Liver (tissue), 8 donors: ENCODE measurements at regions not wholly inside any gene's neighbourhood (a gene's known extent, or its start where the extent isn't known, plus 50 kb on each side); places are given as distances from the start of the nearest gene placed in this dataset.

Experiments
- DNase-seq: peaks from one replicate; pipeline ENCODE4 v3.0.0-alpha.2; 2017; ENCODE audit warnings: low spot score
- H3K27ac ChIP-seq, 2 donors: one replicate each; pipeline ENCODE4 v1.7.0; 2013; ENCODE audit warnings: inconsistent platforms in 2 of 2, low read length in 2 of 2, control low read depth in 1 of 2, low read depth in 1 of 2, mild to moderate bottlenecking in 1 of 2
- H3K27me3 ChIP-seq, 4 donors: one replicate each; pipeline versions ENCODE4 v1.6.1 to v1.7.0; 2013; ENCODE audit warnings: low read length in 3 of 4, inconsistent platforms in 1 of 4, mild to moderate bottlenecking in 1 of 4, moderate library complexity in 1 of 4; ENCODE audit not compliant: control insufficient read depth in 4 of 4, insufficient read depth in 4 of 4
- H3K36me3 ChIP-seq, 4 donors: one replicate each; pipeline versions ENCODE4 v1.6.1 to v1.7.0; 2013; ENCODE audit warnings: low read length in 3 of 4, mild to moderate bottlenecking in 3 of 4, low read depth in 1 of 4, moderate library complexity in 1 of 4; ENCODE audit not compliant: control insufficient read depth in 4 of 4, insufficient read depth in 3 of 4
- H3K4me1 ChIP-seq, 4 donors: one replicate each; pipeline versions ENCODE4 v1.6.1 to v1.7.0; 2013; ENCODE audit warnings: low read length in 3 of 4, mild to moderate bottlenecking in 3 of 4, moderate library complexity in 1 of 4; ENCODE audit not compliant: control insufficient read depth in 4 of 4, insufficient read depth in 4 of 4
- H3K4me3 ChIP-seq, 3 donors: one replicate each; pipeline versions ENCODE4 v1.6.1 to v1.7.0; 2013; ENCODE audit warnings: low read length in 3 of 3, control low read depth in 1 of 3, low read depth in 1 of 3, mild to moderate bottlenecking in 1 of 3
- H3K9ac ChIP-seq, 2 donors: one replicate each; pipeline ENCODE4 v1.7.0; 2013; ENCODE audit warnings: low read length in 2 of 2, mild to moderate bottlenecking in 2 of 2, moderate library complexity in 2 of 2, control low read depth in 1 of 2, low read depth in 1 of 2
- H3K9me3 ChIP-seq, 4 donors: one replicate each; pipeline versions ENCODE4 v1.6.1 to v1.7.0; 2013; ENCODE audit warnings: low read length in 3 of 4; ENCODE audit not compliant: control insufficient read depth in 4 of 4
- ATF3 ChIP-seq: IDR thresholded peaks from 2 replicates; pipeline ENCODE4 v1.6.1; 2016; ENCODE audit warnings: antibody characterized with exemption
- CTCF ChIP-seq: fragments of 150-350 bp; IDR thresholded peaks from 2 replicates; pipeline ENCODE4 v1.5.1; 2017; ENCODE audit warnings: improper control_type of control experiment, low read depth, low read length; ENCODE audit not compliant: missing input control
- FOXA1 ChIP-seq: IDR thresholded peaks from 2 replicates; pipeline ENCODE4 v1.6.1; 2016; ENCODE audit warnings: antibody characterized with exemption
- FOXA2 ChIP-seq: IDR thresholded peaks from 2 replicates; pipeline ENCODE4 v1.6.1; 2016; ENCODE audit warnings: antibody characterized with exemption
- GABPA ChIP-seq, 2 donors: IDR thresholded peaks in 1 of 2; conservative IDR thresholded peaks in 1 of 2; 2 replicates each; pipeline ENCODE4 v1.6.1; 2016; ENCODE audit warnings: antibody characterized with exemption in 2 of 2, mild to moderate bottlenecking in 1 of 2, moderate library complexity in 1 of 2
- HNF4A ChIP-seq, 2 donors: conservative IDR thresholded peaks; 2 replicates each; pipeline ENCODE4 v1.6.1; 2016; ENCODE audit warnings: antibody characterized with exemption in 2 of 2, mild to moderate bottlenecking in 2 of 2
- HNF4G ChIP-seq: IDR thresholded peaks from 2 replicates; pipeline ENCODE4 v1.6.1; 2016; ENCODE audit warnings: antibody characterized with exemption
- JUND ChIP-seq, 2 donors: IDR thresholded peaks; 2 replicates each; pipeline ENCODE4 v1.6.1; 2016; ENCODE audit warnings: antibody characterized with exemption in 2 of 2
- RAD21 ChIP-seq, 2 donors: IDR thresholded peaks; 2 replicates each; pipeline ENCODE4 v1.6.1; 2016; ENCODE audit warnings: antibody characterized with exemption in 2 of 2, mild to moderate bottlenecking in 2 of 2
- RXRA ChIP-seq, 2 donors: IDR thresholded peaks; 2 replicates each; pipeline ENCODE4 v1.6.1; 2017 to 2018; ENCODE audit warnings: antibody characterized with exemption in 2 of 2, mild to moderate bottlenecking in 1 of 2
- TAF1 ChIP-seq: conservative IDR thresholded peaks from 2 replicates; pipeline ENCODE4 v1.6.1; 2016; ENCODE audit warnings: antibody characterized with exemption, mild to moderate bottlenecking
- YY1 ChIP-seq: IDR thresholded peaks from 2 replicates; pipeline ENCODE4 v1.6.1; 2016; ENCODE audit warnings: antibody characterized with exemption, mild to moderate bottlenecking
- WGBS: extraction: QIAGEN DNeasy Blood & Tissue Kit; methylation state at CpG from one replicate; pipeline ENCODE4 v1.1.7; 2013; 5-methylcytosine and 5-hydroxymethylcytosine counted together
- TF ChIP-seq, protein P1 (sequence below): IDR thresholded peaks from 2 replicates; pipeline ENCODE4 v1.6.1; 2016; ENCODE audit warnings: antibody characterized with exemption
- TF ChIP-seq, protein P2 (sequence below): IDR thresholded peaks from 2 replicates; pipeline ENCODE4 v1.6.1; 2016; ENCODE audit warnings: antibody characterized with exemption
- donor health status: healthy.
- donor health status: healthy.
- donor health status: healthy.
- donor health status: healthy.
- donor health status: healthy.

GRCh38 chr6:11425431-11425871, 112.1 kb upstream of the TMEM170B start:
- Histone ChIP-seq H3K27ac (no peak overlapping the region), H3K27me3 (no peaks in the 10 kb centered on the region), H3K4me3 (no peak overlapping the region), H3K36me3 (no peaks in the 10 kb centered on the region), H3K4me1 (no peaks in the 10 kb centered on the region), H3K9me3 (no peaks in the 10 kb centered on the region), H3K9ac (no peak overlapping the region)
- 95% methylated on average over 5 of the region's 5 CpGs for WGBS
- TF ChIP-seq RXRA (IDR thresholded peaks at IDR 0.05) = peak in 1 of 2 donors; percentile 18
- TF ChIP-seq, protein P1, sequence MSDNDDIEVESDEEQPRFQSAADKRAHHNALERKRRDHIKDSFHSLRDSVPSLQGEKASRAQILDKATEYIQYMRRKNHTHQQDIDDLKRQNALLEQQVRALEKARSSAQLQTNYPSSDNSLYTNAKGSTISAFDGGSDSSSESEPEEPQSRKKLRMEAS = no peak
- no peak for DNase-seq

DNA sequence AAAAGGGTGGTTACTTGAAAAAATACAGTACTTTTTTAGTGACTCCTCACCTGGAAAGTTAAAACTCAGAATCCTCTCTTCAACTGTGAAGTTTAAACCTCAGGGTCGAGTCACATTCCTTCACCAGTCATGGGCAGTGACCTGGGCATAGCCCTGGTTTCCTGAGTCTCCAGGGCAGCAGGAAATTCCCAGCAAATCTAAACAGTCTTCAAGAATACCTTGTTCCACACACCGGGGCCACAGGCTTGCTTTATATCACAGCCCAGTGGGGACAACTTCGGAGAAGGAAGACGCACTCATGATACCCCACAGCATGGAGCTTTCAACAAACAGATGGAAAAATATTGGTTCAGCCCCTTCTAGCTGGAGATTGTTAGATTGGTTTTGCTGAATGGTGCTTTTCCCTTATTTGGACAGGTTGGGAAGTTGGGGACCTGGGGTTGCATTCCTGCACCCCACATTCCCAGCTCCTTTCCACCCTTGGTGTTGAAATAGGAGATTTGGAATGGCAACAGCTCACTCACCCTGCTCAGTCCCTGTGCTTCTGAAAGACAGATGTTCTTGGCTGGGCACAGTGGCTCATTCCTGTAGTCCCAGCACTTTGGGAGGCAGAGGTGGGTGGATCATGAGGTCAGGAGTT, 113.0 kb upstream of the TMEM170B start:
- TF ChIP-seq ATF3 (no peak), FOXA2 (no peak), HNF4G (no peak), HNF4A (conservative IDR thresholded peaks at IDR 0.05) (no peak), RXRA (IDR thresholded peaks at IDR 0.05) (no peak), FOXA1 (no peak), GABPA (IDR thresholded peaks at IDR 0.05 in 1 of 2, conservative IDR thresholded peaks at IDR 0.05 in 1 of 2) (no peak), CTCF (no peak), YY1 (no peak), RAD21 (IDR thresholded peaks at IDR 0.05) (no peak), TAF1 (no peak), JUND (IDR thresholded peaks at IDR 0.05) (no peak)
- TF ChIP-seq, protein P1 = no peak
- TF ChIP-seq, protein P2, sequence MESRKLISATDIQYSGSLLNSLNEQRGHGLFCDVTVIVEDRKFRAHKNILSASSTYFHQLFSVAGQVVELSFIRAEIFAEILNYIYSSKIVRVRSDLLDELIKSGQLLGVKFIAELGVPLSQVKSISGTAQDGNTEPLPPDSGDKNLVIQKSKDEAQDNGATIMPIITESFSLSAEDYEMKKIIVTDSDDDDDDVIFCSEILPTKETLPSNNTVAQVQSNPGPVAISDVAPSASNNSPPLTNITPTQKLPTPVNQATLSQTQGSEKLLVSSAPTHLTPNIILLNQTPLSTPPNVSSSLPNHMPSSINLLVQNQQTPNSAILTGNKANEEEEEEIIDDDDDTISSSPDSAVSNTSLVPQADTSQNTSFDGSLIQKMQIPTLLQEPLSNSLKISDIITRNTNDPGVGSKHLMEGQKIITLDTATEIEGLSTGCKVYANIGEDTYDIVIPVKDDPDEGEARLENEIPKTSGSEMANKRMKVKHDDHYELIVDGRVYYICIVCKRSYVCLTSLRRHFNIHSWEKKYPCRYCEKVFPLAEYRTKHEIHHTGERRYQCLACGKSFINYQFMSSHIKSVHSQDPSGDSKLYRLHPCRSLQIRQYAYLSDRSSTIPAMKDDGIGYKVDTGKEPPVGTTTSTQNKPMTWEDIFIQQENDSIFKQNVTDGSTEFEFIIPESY = no peak
- no peak overlapping the region for H3K9ac ChIP-seq
- no peaks in the 10 kb centered on the region for H3K4me1 ChIP-seq
- H3K36me3 ChIP-seq = no peaks in the 10 kb centered on the region
- H3K27ac ChIP-seq = no peak overlapping the region
- 83% methylated on average over 4 of the region's 4 CpGs for WGBS
- H3K4me3 ChIP-seq = no peak overlapping the region
- no peaks in the 10 kb centered on the region for H3K9me3 ChIP-seq
- H3K27me3 ChIP-seq = no peaks in the 10 kb centered on the region
- no peak for DNase-seq

GRCh38 chr6:11423667-11424066, 113.9 kb upstream of the TMEM170B start:
- no peaks in the 10 kb centered on the region for H3K4me1 ChIP-seq
- no peak overlapping the region for H3K9ac ChIP-seq
- H3K27me3 ChIP-seq = no peaks in the 10 kb centered on the region
- no peak for DNase-seq
- H3K36me3 ChIP-seq = no peaks in the 10 kb centered on the region
- no peak overlapping the region for H3K4me3 ChIP-seq
- WGBS = 97% methylated on average over 1 of the region's 1 CpG
- no peaks in the 10 kb centered on the region for H3K9me3 ChIP-seq
- TF ChIP-seq GABPA (IDR thresholded peaks at IDR 0.05 in 1 of 2, conservative IDR thresholded peaks at IDR 0.05 in 1 of 2) = no peak
- no peak overlapping the region for H3K27ac ChIP-seq
